ENCODE measurements at regions not wholly inside any gene's neighbourhood (a gene's known extent, or its start where the extent isn't known, plus 50 kb on each side); places are given as distances from the start of the nearest gene placed in this dataset.

- no peak overlapping the region for H3K4me3 ChIP-seq (ENCODE audit: low read depth, low read length, poor library complexity, severe bottlenecking)
- no peak overlapping the region for H3K4me2 ChIP-seq (ENCODE audit: low read length)
- ChIA-PET POLR2A (no interaction called here), CTCF (ENCODE audit: unreplicated experiment) (no interaction called here)
- H3K9me2 ChIP-seq (ENCODE audit: insufficient read depth, low read length) = no peaks in the 10 kb centered on the region
- TF ChIP-seq CTCF (conservative IDR thresholded peaks at IDR 0.05; ENCODE audit: low read length) (no peak), EZH2phosphoT487 (IDR thresholded peaks at IDR 0.05; ENCODE audit: borderline replicate concordance, low read depth, low read length) (no peak)
- H4K20me1 ChIP-seq (ENCODE audit: insufficient read depth, low read length) = no peaks in the 10 kb centered on the region
- H3K27ac ChIP-seq (ENCODE audit: low read depth, low read length, poor library complexity, severe bottlenecking) = no peak overlapping the region
- no peak for DNase-seq (ENCODE audit: low spot score)
- H3K4me1 ChIP-seq (ENCODE audit: insufficient read depth, low read length, poor library complexity, severe bottlenecking) = no peaks in the 10 kb centered on the region
- H3K79me2 ChIP-seq (ENCODE audit: insufficient read depth, low read depth, low read length) = no peaks in the 10 kb centered on the region
- no peak overlapping the region for H2AFZ ChIP-seq (ENCODE audit: low read length)
- no peaks in the 10 kb centered on the region for H3K9me3 ChIP-seq (ENCODE audit: low read length)
- intact Hi-C loops (cut with micrococcal nuclease; ENCODE audit: unreplicated experiment) = no loop called here
- BruUV-seq (replicated peaks) = no TSS peak
- H3K36me3 ChIP-seq (ENCODE audit: insufficient read depth, low read length) = no peaks in the 10 kb centered on the region
Observed at GRCh38 chr10:108385963-108386362, 1221.5 kb upstream of the SORCS1 start.

GRCh38 chr10:108384378-108384777, 1219.9 kb upstream of the SORCS1 start:
- no peaks in the 10 kb centered on the region for H3K79me2 ChIP-seq (ENCODE audit: insufficient read depth, low read depth, low read length)
- H3K9me2 ChIP-seq (ENCODE audit: insufficient read depth, low read length) = no peaks in the 10 kb centered on the region
- H3K36me3 ChIP-seq (ENCODE audit: insufficient read depth, low read length) = no peaks in the 10 kb centered on the region
- H2AFZ ChIP-seq (ENCODE audit: low read length) = no peak overlapping the region
- H3K4me1 ChIP-seq (ENCODE audit: insufficient read depth, low read length, poor library complexity, severe bottlenecking) = no peaks in the 10 kb centered on the region
- intact Hi-C loops (cut with micrococcal nuclease; ENCODE audit: unreplicated experiment) = no loop called here
- H3K27ac ChIP-seq (ENCODE audit: low read depth, low read length, poor library complexity, severe bottlenecking) = no peak overlapping the region
- no peak overlapping the region for H3K4me2 ChIP-seq (ENCODE audit: low read length)
- TF ChIP-seq CTCF (conservative IDR thresholded peaks at IDR 0.05; ENCODE audit: low read length) = no peak
- TF ChIP-seq EZH2phosphoT487 (IDR thresholded peaks at IDR 0.05; ENCODE audit: borderline replicate concordance, low read depth, low read length) = no peak
- DNase-seq (ENCODE audit: low spot score) = no peak
- no peaks in the 10 kb centered on the region for H3K9me3 ChIP-seq (ENCODE audit: low read length)
- H3K4me3 ChIP-seq (ENCODE audit: low read depth, low read length, poor library complexity, severe bottlenecking) = no peak overlapping the region
- no peaks in the 10 kb centered on the region for H4K20me1 ChIP-seq (ENCODE audit: insufficient read depth, low read length)
- CTCF ChIA-PET (ENCODE audit: unreplicated experiment) = no interaction called here
- POLR2A ChIA-PET = no interaction called here
- no TSS peak for BruUV-seq (replicated peaks)

- no TSS peak for BruUV-seq (replicated peaks)
- H3K9me2 ChIP-seq (ENCODE audit: insufficient read depth, low read length) = no peaks in the 10 kb centered on the region
- H3K79me2 ChIP-seq (ENCODE audit: insufficient read depth, low read depth, low read length) = no peaks in the 10 kb centered on the region
- no peaks in the 10 kb centered on the region for H3K4me1 ChIP-seq (ENCODE audit: insufficient read depth, low read length, poor library complexity, severe bottlenecking)
- TF ChIP-seq CTCF (conservative IDR thresholded peaks at IDR 0.05; ENCODE audit: low read length) (no peak), EZH2phosphoT487 (IDR thresholded peaks at IDR 0.05; ENCODE audit: borderline replicate concordance, low read depth, low read length) (no peak)
- H4K20me1 ChIP-seq (ENCODE audit: insufficient read depth, low read length) = no peaks in the 10 kb centered on the region
- no peak overlapping the region for H3K4me3 ChIP-seq (ENCODE audit: low read depth, low read length, poor library complexity, severe bottlenecking)
- intact Hi-C loops (cut with micrococcal nuclease; ENCODE audit: unreplicated experiment) = no loop called here
- POLR2A ChIA-PET = no interaction called here
- no peaks in the 10 kb centered on the region for H3K36me3 ChIP-seq (ENCODE audit: insufficient read depth, low read length)
- H2AFZ ChIP-seq (ENCODE audit: low read length) = no peak overlapping the region
- H3K27ac ChIP-seq (ENCODE audit: low read depth, low read length, poor library complexity, severe bottlenecking) = no peak overlapping the region
- H3K9me3 ChIP-seq (ENCODE audit: low read length) = no peaks in the 10 kb centered on the region
- H3K4me2 ChIP-seq (ENCODE audit: low read length) = no peak overlapping the region
- CTCF ChIA-PET (ENCODE audit: unreplicated experiment) = no interaction called here
- DNase-seq (ENCODE audit: low spot score) = no peak
Observed at GRCh38 chr10:108378779-108379178, 1214.3 kb upstream of the SORCS1 start.

Data from OCI-LY7 (cell line).